Astrocyte (in vitro differentiated cells and primary cell): ENCODE measurements at regions not wholly inside any gene's neighbourhood (a gene's known extent, or its start where the extent isn't known, plus 50 kb on each side); places are given as distances from the start of the nearest gene placed in this dataset.

Experiments
- DNase-seq: peaks from one replicate; pipeline ENCODE4 v3.0.0-alpha.2; 2010; ENCODE audit warnings: low read depth
- FAIRE-seq: peaks from 2 replicates; lab custom pipeline; 2011; peaks lifted over from hg19 to GRCh38; lab: Jason Lieb, UNC
- H2AFZ ChIP-seq: 2 replicates; pipeline ENCODE4 v1.6.0; 2012; ENCODE audit warnings: low read depth, low read length, inconsistent platforms
- H3K27ac ChIP-seq: 2 replicates; pipeline ENCODE4 v1.5.1; 2011; ENCODE audit warnings: low read depth, low read length, inconsistent platforms
- H3K27me3 ChIP-seq: 2 replicates; pipeline ENCODE4 v1.6.0; 2011; ENCODE audit warnings: low read length, inconsistent platforms; ENCODE audit not compliant: insufficient read depth
- H3K36me3 ChIP-seq: 2 replicates; pipeline ENCODE4 v1.5.1; 2011; ENCODE audit warnings: low read length, inconsistent platforms; ENCODE audit not compliant: insufficient read depth
- H3K4me1 ChIP-seq: 2 replicates; pipeline ENCODE4 v1.5.1; 2011; ENCODE audit warnings: low read length, inconsistent platforms; ENCODE audit not compliant: insufficient read depth
- H3K4me2 ChIP-seq: 2 replicates; pipeline ENCODE4 v1.6.0; 2012; ENCODE audit warnings: low read length, inconsistent platforms
- H3K4me3 ChIP-seq: 2 replicates; pipeline ENCODE4 v1.5.1; 2011; ENCODE audit warnings: low read depth, mild to moderate bottlenecking, low read length, inconsistent platforms; ENCODE audit not compliant: insufficient read depth
- H3K79me2 ChIP-seq: 2 replicates; pipeline ENCODE4 v1.6.0; 2012; ENCODE audit warnings: mild to moderate bottlenecking, low read length, inconsistent platforms; ENCODE audit not compliant: insufficient read depth
- H3K9ac ChIP-seq: 2 replicates; pipeline ENCODE4 v1.6.0; 2012; ENCODE audit warnings: mild to moderate bottlenecking, low read length, inconsistent platforms
- H3K9me3 ChIP-seq: 2 replicates; pipeline ENCODE4 v1.5.1; 2012; ENCODE audit warnings: low read depth, mild to moderate bottlenecking, low read length, inconsistent platforms; ENCODE audit not compliant: insufficient read depth
- H4K20me1 ChIP-seq: 2 replicates; pipeline ENCODE4 v1.6.0; 2012; ENCODE audit warnings: low read length, inconsistent platforms; ENCODE audit not compliant: insufficient read depth
- H3K27ac Mint-ChIP-seq: one replicate; pipeline ENCODE4 v1.8.0; 2021; ENCODE audit warnings: mild to moderate bottlenecking, mixed read lengths; ENCODE audit not compliant: unreplicated experiment
- H3K27me3 Mint-ChIP-seq: one replicate; pipeline ENCODE4 v1.8.0; 2021; ENCODE audit warnings: low read depth, mixed read lengths; ENCODE audit not compliant: unreplicated experiment
- H3K36me3 Mint-ChIP-seq: one replicate; pipeline ENCODE4 v1.8.0; 2021; ENCODE audit warnings: low read depth, mixed read lengths; ENCODE audit not compliant: unreplicated experiment
- H3K4me1 Mint-ChIP-seq: one replicate; pipeline ENCODE4 v1.8.0; 2021; ENCODE audit warnings: low read depth, mixed read lengths; ENCODE audit not compliant: unreplicated experiment
- H3K4me3 Mint-ChIP-seq: one replicate; pipeline ENCODE4 v1.8.0; 2021; ENCODE audit warnings: mild to moderate bottlenecking, moderate library complexity, mixed read lengths; ENCODE audit not compliant: unreplicated experiment
- H3K9me3 Mint-ChIP-seq: one replicate; pipeline ENCODE4 v1.8.0; 2021; ENCODE audit warnings: mild to moderate bottlenecking, mixed read lengths; ENCODE audit not compliant: unreplicated experiment
- CTCF ChIP-seq: IDR thresholded peaks from 2 replicates; pipeline ENCODE4 v1.5.1; 2011; ENCODE audit warnings: low read depth, mild to moderate bottlenecking, inconsistent platforms, low read length, moderate library complexity; ENCODE audit not compliant: insufficient read depth
- EZH2 ChIP-seq: IDR thresholded peaks from 2 replicates; pipeline ENCODE4 v1.6.1; 2012; ENCODE audit warnings: mild to moderate bottlenecking, low read length, inconsistent platforms; ENCODE audit not compliant: insufficient read depth

- TF ChIP-seq EZH2, result no peak
- TF ChIP-seq CTCF, result no peak
- Histone ChIP-seq H3K4me3 (no peak overlapping the region), H2AFZ (no peak overlapping the region), H4K20me1 (no peaks in the 10 kb centered on the region), H3K9ac (no peak overlapping the region), H3K27ac (no peak overlapping the region), H3K36me3 (no peaks in the 10 kb centered on the region), H3K79me2 (no peaks in the 10 kb centered on the region), H3K4me1 (peaks cover 12% of the 10 kb centered on the region), H3K27me3 (no peaks in the 10 kb centered on the region), H3K4me2 (no peak overlapping the region), H3K9me3 (no peaks in the 10 kb centered on the region)
- Mint-ChIP-seq H3K4me1 (peaks cover 50% of the 10 kb centered on the region), H3K27ac (no peak overlapping the region), H3K4me3 (no peak overlapping the region), H3K36me3 (no peaks in the 10 kb centered on the region), H3K9me3 (no peaks in the 10 kb centered on the region), H3K27me3 (no peaks in the 10 kb centered on the region)
- FAIRE-seq, result no peak
- no peak for DNase-seq
Observed at GRCh38 chr4:156633847-156634246, 337.8 kb downstream of the PDGFC start.

- no peak overlapping the region for H3K9ac ChIP-seq
- no peak overlapping the region for H3K4me3 ChIP-seq
- H3K4me2 ChIP-seq, result no peak overlapping the region
- no peak overlapping the region for H3K27ac ChIP-seq
- H3K4me1 Mint-ChIP-seq, result peaks cover 18% of the 10 kb centered on the region
- no peak overlapping the region for H2AFZ ChIP-seq
- no peaks in the 10 kb centered on the region for H3K36me3 Mint-ChIP-seq
- H3K4me1 ChIP-seq, result no peaks in the 10 kb centered on the region
- H3K27ac Mint-ChIP-seq, result no peak overlapping the region
- no peaks in the 10 kb centered on the region for H3K27me3 Mint-ChIP-seq
- no peak for TF ChIP-seq CTCF
- no peak for TF ChIP-seq EZH2
- no peaks in the 10 kb centered on the region for H3K27me3 ChIP-seq
- H3K79me2 ChIP-seq, result no peaks in the 10 kb centered on the region
- peaks cover 3% of the 10 kb centered on the region for H3K9me3 ChIP-seq
- no peak for FAIRE-seq
- no peaks in the 10 kb centered on the region for H4K20me1 ChIP-seq
- peaks cover 4% of the 10 kb centered on the region for H3K9me3 Mint-ChIP-seq
- H3K36me3 ChIP-seq, result no peaks in the 10 kb centered on the region
- DNase-seq, result no peak
- H3K4me3 Mint-ChIP-seq, result no peak overlapping the region
Observed at GRCh38 chr4:156628858-156629257, 342.7 kb downstream of the PDGFC start.

- no peak for TF ChIP-seq CTCF
- TF ChIP-seq EZH2, result no peak
- Mint-ChIP-seq H3K4me1 (peaks cover 21% of the 10 kb centered on the region), H3K9me3 (peaks cover 4% of the 10 kb centered on the region), H3K36me3 (no peaks in the 10 kb centered on the region), H3K27ac (no peak overlapping the region), H3K27me3 (no peaks in the 10 kb centered on the region), H3K4me3 (no peak overlapping the region)
- peaks cover 3% of the 10 kb centered on the region for H3K9me3 ChIP-seq
- no peak overlapping the region for H2AFZ ChIP-seq
- no peaks in the 10 kb centered on the region for H3K4me1 ChIP-seq
- no peaks in the 10 kb centered on the region for H3K79me2 ChIP-seq
- no peak overlapping the region for H3K4me2 ChIP-seq
- H3K4me3 ChIP-seq, result no peak overlapping the region
- no peak overlapping the region for H3K27ac ChIP-seq
- H3K27me3 ChIP-seq, result no peaks in the 10 kb centered on the region
- FAIRE-seq, result peak; percentile 56
- H3K9ac ChIP-seq, result no peak overlapping the region
- H3K36me3 ChIP-seq, result no peaks in the 10 kb centered on the region
- H4K20me1 ChIP-seq, result no peaks in the 10 kb centered on the region
- DNase-seq, result no peak
Observed at GRCh38 chr4:156623376-156623775, 348.2 kb downstream of the PDGFC start.
